H1 (cell line): ENCODE measurements at regions not wholly inside any gene's neighbourhood (a gene's known extent, or its start where the extent isn't known, plus 50 kb on each side); places are given as distances from the start of the nearest gene placed in this dataset.
A peak's percentile ranks its signal among the peaks of the same experiment; 100 is the strongest.

Source experiments
- CTCF ChIA-PET: fragments of 300-600 bp; sonication (Branson Sonifier 250); formaldehyde crosslinking; loops from one replicate; lab custom pipeline; 2021; ENCODE audit not compliant: partially characterized antibody; lab: Charles Lee
- POLR2A ChIA-PET: fragments of 300-600 bp; sonication (Branson Sonifier 250); formaldehyde crosslinking; loops from one replicate; lab custom pipeline; 2021; ENCODE audit warnings: inconsistent platforms; ENCODE audit not compliant: partially characterized antibody; lab: Charles Lee
- DNase-seq, 2 experiments: peaks; one replicate each; pipeline versions ENCODE4 v3.0.0 to v3.0.0-alpha.2; 2010 to 2022; ENCODE audit warnings: low spot score in 2 of 2, low read depth in 1 of 2, mixed read lengths in 1 of 2
- FAIRE-seq: peaks from 2 replicates; lab custom pipeline; 2011; peaks lifted over from hg19 to GRCh38; lab: Jason Lieb, UNC
- H2AFZ ChIP-seq: 2 replicates; pipeline ENCODE4 v1.8.1; 2012; ENCODE audit warnings: low read length, inconsistent platforms
- H2AK5ac ChIP-seq: 2 replicates; pipeline ENCODE4 v1.6.1; 2013; ENCODE audit warnings: low read depth, low read length
- H2BK120ac ChIP-seq: replicated peaks from 2 replicates; pipeline ENCODE3; 2013; ENCODE audit warnings: low read depth, low read length, inconsistent platforms
- H2BK12ac ChIP-seq: 2 replicates; pipeline ENCODE4 v1.6.1; 2013; ENCODE audit warnings: low read depth, low read length
- H2BK15ac ChIP-seq: 2 replicates; pipeline ENCODE4 v1.6.1; 2013; ENCODE audit warnings: low read length
- H2BK20ac ChIP-seq: 2 replicates; pipeline ENCODE4 v1.6.1; 2013; ENCODE audit warnings: low read length
- H2BK5ac ChIP-seq: 2 replicates; pipeline ENCODE4 v1.6.1; 2013; ENCODE audit warnings: low read depth, low read length
- H3K14ac ChIP-seq: 2 replicates; pipeline ENCODE4 v1.6.1; 2013; ENCODE audit warnings: inconsistent platforms; ENCODE audit not compliant: insufficient read length
- H3K18ac ChIP-seq: 2 replicates; pipeline ENCODE4 v1.6.1; 2013; ENCODE audit warnings: low read length; ENCODE audit errors: extremely low read depth
- H3K23ac ChIP-seq: 2 replicates; pipeline ENCODE4 v1.6.1; 2013; ENCODE audit warnings: inconsistent platforms; ENCODE audit not compliant: insufficient read length
- H3K23me2 ChIP-seq: 2 replicates; pipeline ENCODE4 v1.6.1; 2013; ENCODE audit warnings: low read depth, low read length
- H3K27ac ChIP-seq: 2 replicates; pipeline ENCODE4 v1.6.1; 2011; ENCODE audit warnings: low read depth, low read length, inconsistent platforms
- H3K27me3 ChIP-seq, 4 experiments: replicated peaks in 1 of 4; 1 replicate in 1 of 4; 2 replicates in 3 of 4; pipeline versions ENCODE4 v1.6.1 to v1.8.1; 2011 to 2013; ENCODE audit warnings: low read length in 3 of 4, mild to moderate bottlenecking in 3 of 4, inconsistent platforms in 2 of 4, mixed read lengths in 2 of 4, moderate library complexity in 1 of 4; ENCODE audit not compliant: control insufficient read depth in 3 of 4, insufficient read depth in 3 of 4; ENCODE audit errors: extremely low read depth in 1 of 4
- H3K36me3 ChIP-seq, 4 experiments: 2 replicates each; pipeline versions ENCODE4 v1.6.1 to v1.8.1; 2011 to 2013; ENCODE audit warnings: mild to moderate bottlenecking in 4 of 4, low read length in 3 of 4, moderate library complexity in 2 of 4, control low read depth in 1 of 4, inconsistent platforms in 1 of 4; ENCODE audit not compliant: insufficient read depth in 4 of 4, control insufficient read depth in 2 of 4
- H3K4ac ChIP-seq: replicated peaks from 2 replicates; pipeline ENCODE3; 2013; ENCODE audit warnings: low read length, low read depth, mixed read lengths, inconsistent platforms; ENCODE audit not compliant: insufficient read length
- H3K4me1 ChIP-seq, 4 experiments: replicated peaks in 1 of 4; 1 replicate in 1 of 4; 2 replicates in 3 of 4; pipeline versions ENCODE4 v1.6.1 to v1.8.1; 2011 to 2013; ENCODE audit warnings: low read length in 3 of 4, inconsistent platforms in 2 of 4, mixed read lengths in 1 of 4; ENCODE audit not compliant: insufficient read depth in 4 of 4, control insufficient read depth in 3 of 4
- H3K4me2 ChIP-seq, 2 experiments: 2 replicates each; pipeline versions ENCODE4 v1.6.1 to v1.8.1; 2011 to 2013; ENCODE audit warnings: low read depth in 2 of 2, low read length in 2 of 2, control low read depth in 1 of 2, inconsistent platforms in 1 of 2, mild to moderate bottlenecking in 1 of 2; ENCODE audit not compliant: insufficient read depth in 1 of 2
- H3K4me3 ChIP-seq, 4 experiments: fragments of 200-600, 300-600 bp in 1 of 4; sonication (generic), shearing (Covaris generic), sonication (Bioruptor Twin) in 1 of 4; 2 replicates each; pipeline versions ENCODE4 v1.5.1 to v1.8.1; 2011 to 2016; ENCODE audit warnings: low read length in 4 of 4, low read depth in 3 of 4, control low read depth in 2 of 4, inconsistent platforms in 2 of 4, mild to moderate bottlenecking in 2 of 4, mixed read lengths in 1 of 4, moderate library complexity in 1 of 4; ENCODE audit not compliant: insufficient read depth in 2 of 4; ENCODE audit errors: extremely low read depth in 1 of 4
- H3K56ac ChIP-seq: replicated peaks from 2 replicates; pipeline ENCODE3; 2013; ENCODE audit warnings: low read depth, mild to moderate bottlenecking, mixed read lengths, low read length, inconsistent platforms; ENCODE audit not compliant: insufficient read length
- H3K79me1 ChIP-seq: 2 replicates; pipeline ENCODE4 v1.6.1; 2013; ENCODE audit warnings: low read depth, low read length, control low read depth
- H3K79me2 ChIP-seq, 2 experiments: 2 replicates each; pipeline versions ENCODE4 v1.6.1 to v1.8.1; 2012 to 2013; ENCODE audit warnings: low read length in 2 of 2, mild to moderate bottlenecking in 2 of 2, inconsistent platforms in 1 of 2; ENCODE audit not compliant: insufficient read depth in 2 of 2, control insufficient read depth in 1 of 2
- H3K9ac ChIP-seq, 4 experiments: replicated peaks in 1 of 4; 1 replicate in 1 of 4; 2 replicates in 3 of 4; pipeline versions ENCODE4 v1.6.1 to v1.8.1; 2011 to 2013; ENCODE audit warnings: low read depth in 3 of 4, low read length in 3 of 4, control low read depth in 2 of 4, mild to moderate bottlenecking in 2 of 4, moderate library complexity in 2 of 4, inconsistent platforms in 1 of 4; ENCODE audit errors: extremely low read depth in 1 of 4
- H3K9me3 ChIP-seq, 2 experiments: 2 replicates each; pipeline versions ENCODE4 v1.6.1 to v1.8.1; 2012 to 2013; ENCODE audit warnings: mild to moderate bottlenecking in 2 of 2, moderate library complexity in 2 of 2, control low read depth in 1 of 2, inconsistent platforms in 1 of 2, low read depth in 1 of 2, low read length in 1 of 2, mixed read lengths in 1 of 2; ENCODE audit not compliant: insufficient read depth in 2 of 2
- H4K20me1 ChIP-seq, 2 experiments: replicated peaks in 1 of 2; 2 replicates each; pipeline versions ENCODE3 to v1.8.1; 2011 to 2013; ENCODE audit warnings: inconsistent platforms in 2 of 2, low read length in 2 of 2, mild to moderate bottlenecking in 1 of 2; ENCODE audit not compliant: insufficient read depth in 2 of 2, control insufficient read depth in 1 of 2
- H4K5ac ChIP-seq: 2 replicates; pipeline ENCODE4 v1.6.1; 2013; ENCODE audit warnings: low read length, low read depth, mixed read lengths, inconsistent platforms; ENCODE audit not compliant: insufficient read length
- H4K8ac ChIP-seq: 2 replicates; pipeline ENCODE4 v1.8.0; 2013; ENCODE audit warnings: mild to moderate bottlenecking, moderate library complexity, low read length, inconsistent platforms; ENCODE audit not compliant: insufficient read depth; ENCODE audit errors: extremely low read depth
- H4K91ac ChIP-seq: replicated peaks from 2 replicates; pipeline ENCODE3; 2013; ENCODE audit warnings: low read length, mixed read lengths, inconsistent platforms; ENCODE audit not compliant: insufficient read length
- BRCA1 ChIP-seq: IDR thresholded peaks from 2 replicates; pipeline ENCODE4 v1.6.1; 2012; ENCODE audit warnings: low read depth, low read length, improper control_type of control experiment
- CTBP2 ChIP-seq: IDR thresholded peaks from 2 replicates; pipeline ENCODE4 v1.7.0; 2011; ENCODE audit warnings: borderline replicate concordance, mild to moderate bottlenecking, moderate library complexity, mixed read lengths, low read length; ENCODE audit not compliant: insufficient read depth, insufficient read length
- GABPA ChIP-seq: IDR thresholded peaks from 2 replicates; pipeline ENCODE4 v1.6.1; 2011; ENCODE audit warnings: mild to moderate bottlenecking, low read length, moderate library complexity, borderline replicate concordance; ENCODE audit not compliant: insufficient read depth
- GTF2F1 ChIP-seq: IDR thresholded peaks from 2 replicates; pipeline ENCODE4 v1.6.1; 2012; ENCODE audit warnings: low read depth, low read length, improper control_type of control experiment, borderline replicate concordance
- KDM5A ChIP-seq: fragments of 200-600 bp; IDR thresholded peaks from 2 replicates; pipeline ENCODE4 v1.7.1; 2012; ENCODE audit warnings: mild to moderate bottlenecking, low read length, inconsistent platforms, mixed read lengths
- RFX5 ChIP-seq: IDR thresholded peaks from 2 replicates; pipeline ENCODE4 v1.6.1; 2011; ENCODE audit warnings: low read depth, low read length, improper control_type of control experiment, borderline replicate concordance
- RXRA ChIP-seq: IDR thresholded peaks from 2 replicates; pipeline ENCODE4 v1.6.1; 2011; ENCODE audit warnings: low read depth, mild to moderate bottlenecking, low read length, moderate library complexity; ENCODE audit not compliant: insufficient read depth
- SRF ChIP-seq: IDR thresholded peaks from 2 replicates; pipeline ENCODE4 v1.6.1; 2011; ENCODE audit warnings: mild to moderate bottlenecking, low read depth, low read length, moderate library complexity
- WGBS, 2 experiments: shearing (Covaris generic) in 1 of 2; methylation state at CpG; one replicate each; pipeline versions ENCODE4 v1.1.6 to v1.1.7; 2013 to 2015; ENCODE audit warnings: low lambda C conversion rate in 2 of 2, mixed read lengths in 2 of 2, inconsistent platforms in 1 of 2, low coverage in 1 of 2, missing lambda C conversion rate in 1 of 2; ENCODE audit not compliant: insufficient replicate concordance in 2 of 2, insufficient coverage in 1 of 2, insufficient read length in 1 of 2; ENCODE audit errors: extremely low coverage in 1 of 2, missing lambda C conversion rate in 1 of 2; 5-methylcytosine and 5-hydroxymethylcytosine counted together
- TF ChIP-seq, protein P1 (sequence below), 3 experiments: IDR thresholded peaks; 1 replicate in 2 of 3; 2 replicates in 1 of 3; pipeline versions ENCODE4 v1.5.1 to v1.6.1; 2011; ENCODE audit warnings: low read length in 3 of 3, mild to moderate bottlenecking in 3 of 3, inconsistent platforms in 2 of 3, low read depth in 1 of 3, moderate library complexity in 1 of 3; ENCODE audit not compliant: insufficient read depth in 1 of 3; ENCODE audit errors: control extremely low read depth in 1 of 3

- Histone ChIP-seq H2BK120ac (no peak overlapping the region), H3K56ac (no peak overlapping the region), H3K27ac (no peak overlapping the region), H4K91ac (no peak overlapping the region), H3K4me3 (no peak overlapping the region), H4K20me1 (no peaks in the 10 kb centered on the region), H2BK12ac (no peak overlapping the region), H2BK20ac (no peak overlapping the region), H3K23ac (no peak overlapping the region), H3K23me2 (no peaks in the 10 kb centered on the region), H4K8ac (no peak overlapping the region), H3K18ac (no peak overlapping the region), H2AFZ (peak overlapping the region; percentile 81), H3K79me2 (no peaks in the 10 kb centered on the region), H2AK5ac (no peak overlapping the region), H3K9ac (no peak overlapping the region), H3K9me3 (peaks cover 4% of the 10 kb centered on the region in 2 experiments; a peak in 1 of 4 replicates), H3K4me1 (no peaks in the 10 kb centered on the region), H3K4ac (no peak overlapping the region), H3K79me1 (no peaks in the 10 kb centered on the region), H2BK5ac (no peak overlapping the region), H3K27me3 (no peaks in the 10 kb centered on the region), H4K5ac (no peak overlapping the region), H3K36me3 (no peaks in the 10 kb centered on the region), H2BK15ac (no peak overlapping the region), H3K14ac (no peak overlapping the region), H3K4me2 (no peak overlapping the region)
- FAIRE-seq, result no peak
- no peak for DNase-seq
- POLR2A ChIA-PET, result no interaction called here
- TF ChIP-seq GABPA (no peak), SRF (no peak), GTF2F1 (no peak), CTBP2 (no peak), KDM5A (no peak), RFX5 (no peak), BRCA1 (no peak), RXRA (no peak)
- TF ChIP-seq, protein P1, sequence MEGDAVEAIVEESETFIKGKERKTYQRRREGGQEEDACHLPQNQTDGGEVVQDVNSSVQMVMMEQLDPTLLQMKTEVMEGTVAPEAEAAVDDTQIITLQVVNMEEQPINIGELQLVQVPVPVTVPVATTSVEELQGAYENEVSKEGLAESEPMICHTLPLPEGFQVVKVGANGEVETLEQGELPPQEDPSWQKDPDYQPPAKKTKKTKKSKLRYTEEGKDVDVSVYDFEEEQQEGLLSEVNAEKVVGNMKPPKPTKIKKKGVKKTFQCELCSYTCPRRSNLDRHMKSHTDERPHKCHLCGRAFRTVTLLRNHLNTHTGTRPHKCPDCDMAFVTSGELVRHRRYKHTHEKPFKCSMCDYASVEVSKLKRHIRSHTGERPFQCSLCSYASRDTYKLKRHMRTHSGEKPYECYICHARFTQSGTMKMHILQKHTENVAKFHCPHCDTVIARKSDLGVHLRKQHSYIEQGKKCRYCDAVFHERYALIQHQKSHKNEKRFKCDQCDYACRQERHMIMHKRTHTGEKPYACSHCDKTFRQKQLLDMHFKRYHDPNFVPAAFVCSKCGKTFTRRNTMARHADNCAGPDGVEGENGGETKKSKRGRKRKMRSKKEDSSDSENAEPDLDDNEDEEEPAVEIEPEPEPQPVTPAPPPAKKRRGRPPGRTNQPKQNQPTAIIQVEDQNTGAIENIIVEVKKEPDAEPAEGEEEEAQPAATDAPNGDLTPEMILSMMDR (IDR thresholded peaks at IDR 0.05; ENCODE audit: control extremely low read depth in 1 of 3, insufficient read depth in 1 of 3, low read depth in 1 of 3, low read length in 3 of 3), result no peak
- WGBS, 2 experiments, result 68% methylated on average over 1 of the region's 1 CpG; no CpG with 5 or more reads in 1 of the 2 experiments
- CTCF ChIA-PET, result interaction anchor here (1.4 kb wide), 1 partner anchor 27 kb away, joined by 4 read pairs; no protein-coding TSS in a partner anchor
Observed at GRCh38 chr4:177826973-177827372, 384.7 kb upstream of the AGA start.
